ENCODE measurements at regions not wholly inside any gene's neighbourhood (a gene's known extent, or its start where the extent isn't known, plus 50 kb on each side); places are given as distances from the start of the nearest gene placed in this dataset.
"Not testable (repeated sequence)": the region's sequence is repeated elsewhere in the genome, so short reads cannot be mapped to it uniquely, and the experiment has no call there.

GRCh38 chr12:13536219-13536910 is 339.8 kb downstream of the EMP1 start:
- H3K4me3 ChIP-seq (ENCODE audit: low read depth, low read length): no peak overlapping the region
- TF ChIP-seq CTCF (IDR thresholded peaks at IDR 0.05; ENCODE audit: control insufficient read depth, extremely low read depth, insufficient read depth): no peak
- DNase-seq (ENCODE audit: low read depth): no peak

- TF ChIP-seq CTCF (IDR thresholded peaks at IDR 0.05; ENCODE audit: control insufficient read depth, extremely low read depth, insufficient read depth): peak; percentile 92
- DNase-seq (ENCODE audit: low read depth): no peak
- no peak overlapping the region for H3K4me3 ChIP-seq (ENCODE audit: low read depth, low read length)
Observed at GRCh38 chr12:13534645-13535398, 338.3 kb downstream of the EMP1 start.

- DNase-seq (ENCODE audit: low read depth): no peak
- no peak overlapping the region for H3K4me3 ChIP-seq (ENCODE audit: low read depth, low read length)
- no peak for TF ChIP-seq CTCF (IDR thresholded peaks at IDR 0.05; ENCODE audit: control insufficient read depth, extremely low read depth, insufficient read depth)
Observed at GRCh38 chr12:13534242-13534641, 337.7 kb downstream of the EMP1 start.

GRCh38 chr12:13530966-13531365 is 334.4 kb downstream of the EMP1 start:
- no peak for DNase-seq (ENCODE audit: low read depth)
- TF ChIP-seq CTCF (IDR thresholded peaks at IDR 0.05; ENCODE audit: control insufficient read depth, extremely low read depth, insufficient read depth): no peak
- no peak overlapping the region for H3K4me3 ChIP-seq (ENCODE audit: low read depth, low read length)

- DNase-seq (ENCODE audit: low read depth); H3K4me3 ChIP-seq (ENCODE audit: low read depth, low read length): not testable (repeated sequence)
Observed at GRCh38 chr12:13526185-13526921, 329.8 kb downstream of the EMP1 start.

GRCh38 chr12:13523536-13524307 is 327.2 kb downstream of the EMP1 start:
- no peak for TF ChIP-seq CTCF (IDR thresholded peaks at IDR 0.05; ENCODE audit: control insufficient read depth, extremely low read depth, insufficient read depth)
- DNase-seq (ENCODE audit: low read depth): no peak
- no peak overlapping the region for H3K4me3 ChIP-seq (ENCODE audit: low read depth, low read length)

- H3K4me3 ChIP-seq (ENCODE audit: low read depth, low read length); DNase-seq (ENCODE audit: low read depth): not testable (repeated sequence)
Observed at GRCh38 chr12:13518034-13518433, 321.5 kb downstream of the EMP1 start.

Data from LNCaP clone FGC (cell line).